H1 (cell line): ENCODE measurements at regions not wholly inside any gene's neighbourhood (a gene's known extent, or its start where the extent isn't known, plus 50 kb on each side); places are given as distances from the start of the nearest gene placed in this dataset.

Experiments used
- CTCF ChIA-PET: fragments of 300-600 bp; sonication (Branson Sonifier 250); formaldehyde crosslinking; loops from one replicate; lab custom pipeline; 2021; ENCODE audit not compliant: partially characterized antibody; lab: Charles Lee
- POLR2A ChIA-PET: fragments of 300-600 bp; sonication (Branson Sonifier 250); formaldehyde crosslinking; loops from one replicate; lab custom pipeline; 2021; ENCODE audit warnings: inconsistent platforms; ENCODE audit not compliant: partially characterized antibody; lab: Charles Lee
- DNase-seq, 2 experiments: peaks; one replicate each; pipeline versions ENCODE4 v3.0.0 to v3.0.0-alpha.2; 2010 to 2022; ENCODE audit warnings: low spot score in 2 of 2, low read depth in 1 of 2, mixed read lengths in 1 of 2
- FAIRE-seq: peaks from 2 replicates; lab custom pipeline; 2011; peaks lifted over from hg19 to GRCh38; lab: Jason Lieb, UNC
- H2AFZ ChIP-seq: 2 replicates; pipeline ENCODE4 v1.8.1; 2012; ENCODE audit warnings: low read length, inconsistent platforms
- H2AK5ac ChIP-seq: 2 replicates; pipeline ENCODE4 v1.6.1; 2013; ENCODE audit warnings: low read depth, low read length
- H2BK120ac ChIP-seq: replicated peaks from 2 replicates; pipeline ENCODE3; 2013; ENCODE audit warnings: low read depth, low read length, inconsistent platforms
- H2BK12ac ChIP-seq: 2 replicates; pipeline ENCODE4 v1.6.1; 2013; ENCODE audit warnings: low read depth, low read length
- H2BK15ac ChIP-seq: 2 replicates; pipeline ENCODE4 v1.6.1; 2013; ENCODE audit warnings: low read length
- H2BK20ac ChIP-seq: 2 replicates; pipeline ENCODE4 v1.6.1; 2013; ENCODE audit warnings: low read length
- H2BK5ac ChIP-seq: 2 replicates; pipeline ENCODE4 v1.6.1; 2013; ENCODE audit warnings: low read depth, low read length
- H3K14ac ChIP-seq: 2 replicates; pipeline ENCODE4 v1.6.1; 2013; ENCODE audit warnings: inconsistent platforms; ENCODE audit not compliant: insufficient read length
- H3K18ac ChIP-seq: 2 replicates; pipeline ENCODE4 v1.6.1; 2013; ENCODE audit warnings: low read length; ENCODE audit errors: extremely low read depth
- H3K23ac ChIP-seq: 2 replicates; pipeline ENCODE4 v1.6.1; 2013; ENCODE audit warnings: inconsistent platforms; ENCODE audit not compliant: insufficient read length
- H3K23me2 ChIP-seq: 2 replicates; pipeline ENCODE4 v1.6.1; 2013; ENCODE audit warnings: low read depth, low read length
- H3K27ac ChIP-seq: 2 replicates; pipeline ENCODE4 v1.6.1; 2011; ENCODE audit warnings: low read depth, low read length, inconsistent platforms
- H3K27me3 ChIP-seq, 4 experiments: replicated peaks in 1 of 4; 1 replicate in 1 of 4; 2 replicates in 3 of 4; pipeline versions ENCODE4 v1.6.1 to v1.8.1; 2011 to 2013; ENCODE audit warnings: low read length in 3 of 4, mild to moderate bottlenecking in 3 of 4, inconsistent platforms in 2 of 4, mixed read lengths in 2 of 4, moderate library complexity in 1 of 4; ENCODE audit not compliant: control insufficient read depth in 3 of 4, insufficient read depth in 3 of 4; ENCODE audit errors: extremely low read depth in 1 of 4
- H3K36me3 ChIP-seq, 4 experiments: 2 replicates each; pipeline versions ENCODE4 v1.6.1 to v1.8.1; 2011 to 2013; ENCODE audit warnings: mild to moderate bottlenecking in 4 of 4, low read length in 3 of 4, moderate library complexity in 2 of 4, control low read depth in 1 of 4, inconsistent platforms in 1 of 4; ENCODE audit not compliant: insufficient read depth in 4 of 4, control insufficient read depth in 2 of 4
- H3K4ac ChIP-seq: replicated peaks from 2 replicates; pipeline ENCODE3; 2013; ENCODE audit warnings: low read length, low read depth, mixed read lengths, inconsistent platforms; ENCODE audit not compliant: insufficient read length
- H3K4me1 ChIP-seq, 4 experiments: replicated peaks in 1 of 4; 1 replicate in 1 of 4; 2 replicates in 3 of 4; pipeline versions ENCODE4 v1.6.1 to v1.8.1; 2011 to 2013; ENCODE audit warnings: low read length in 3 of 4, inconsistent platforms in 2 of 4, mixed read lengths in 1 of 4; ENCODE audit not compliant: insufficient read depth in 4 of 4, control insufficient read depth in 3 of 4
- H3K4me2 ChIP-seq, 2 experiments: 2 replicates each; pipeline versions ENCODE4 v1.6.1 to v1.8.1; 2011 to 2013; ENCODE audit warnings: low read depth in 2 of 2, low read length in 2 of 2, control low read depth in 1 of 2, inconsistent platforms in 1 of 2, mild to moderate bottlenecking in 1 of 2; ENCODE audit not compliant: insufficient read depth in 1 of 2
- H3K4me3 ChIP-seq, 4 experiments: fragments of 200-600, 300-600 bp in 1 of 4; sonication (generic), shearing (Covaris generic), sonication (Bioruptor Twin) in 1 of 4; 2 replicates each; pipeline versions ENCODE4 v1.5.1 to v1.8.1; 2011 to 2016; ENCODE audit warnings: low read length in 4 of 4, low read depth in 3 of 4, control low read depth in 2 of 4, inconsistent platforms in 2 of 4, mild to moderate bottlenecking in 2 of 4, mixed read lengths in 1 of 4, moderate library complexity in 1 of 4; ENCODE audit not compliant: insufficient read depth in 2 of 4; ENCODE audit errors: extremely low read depth in 1 of 4
- H3K56ac ChIP-seq: replicated peaks from 2 replicates; pipeline ENCODE3; 2013; ENCODE audit warnings: low read depth, mild to moderate bottlenecking, mixed read lengths, low read length, inconsistent platforms; ENCODE audit not compliant: insufficient read length
- H3K79me1 ChIP-seq: 2 replicates; pipeline ENCODE4 v1.6.1; 2013; ENCODE audit warnings: low read depth, low read length, control low read depth
- H3K79me2 ChIP-seq, 2 experiments: 2 replicates each; pipeline versions ENCODE4 v1.6.1 to v1.8.1; 2012 to 2013; ENCODE audit warnings: low read length in 2 of 2, mild to moderate bottlenecking in 2 of 2, inconsistent platforms in 1 of 2; ENCODE audit not compliant: insufficient read depth in 2 of 2, control insufficient read depth in 1 of 2
- H3K9ac ChIP-seq, 4 experiments: replicated peaks in 1 of 4; 1 replicate in 1 of 4; 2 replicates in 3 of 4; pipeline versions ENCODE4 v1.6.1 to v1.8.1; 2011 to 2013; ENCODE audit warnings: low read depth in 3 of 4, low read length in 3 of 4, control low read depth in 2 of 4, mild to moderate bottlenecking in 2 of 4, moderate library complexity in 2 of 4, inconsistent platforms in 1 of 4; ENCODE audit errors: extremely low read depth in 1 of 4
- H3K9me3 ChIP-seq, 2 experiments: 2 replicates each; pipeline versions ENCODE4 v1.6.1 to v1.8.1; 2012 to 2013; ENCODE audit warnings: mild to moderate bottlenecking in 2 of 2, moderate library complexity in 2 of 2, control low read depth in 1 of 2, inconsistent platforms in 1 of 2, low read depth in 1 of 2, low read length in 1 of 2, mixed read lengths in 1 of 2; ENCODE audit not compliant: insufficient read depth in 2 of 2
- H4K20me1 ChIP-seq, 2 experiments: replicated peaks in 1 of 2; 2 replicates each; pipeline versions ENCODE3 to v1.8.1; 2011 to 2013; ENCODE audit warnings: inconsistent platforms in 2 of 2, low read length in 2 of 2, mild to moderate bottlenecking in 1 of 2; ENCODE audit not compliant: insufficient read depth in 2 of 2, control insufficient read depth in 1 of 2
- H4K5ac ChIP-seq: 2 replicates; pipeline ENCODE4 v1.6.1; 2013; ENCODE audit warnings: low read length, low read depth, mixed read lengths, inconsistent platforms; ENCODE audit not compliant: insufficient read length
- H4K8ac ChIP-seq: 2 replicates; pipeline ENCODE4 v1.8.0; 2013; ENCODE audit warnings: mild to moderate bottlenecking, moderate library complexity, low read length, inconsistent platforms; ENCODE audit not compliant: insufficient read depth; ENCODE audit errors: extremely low read depth
- H4K91ac ChIP-seq: replicated peaks from 2 replicates; pipeline ENCODE3; 2013; ENCODE audit warnings: low read length, mixed read lengths, inconsistent platforms; ENCODE audit not compliant: insufficient read length
- ATF2 ChIP-seq: IDR thresholded peaks from 2 replicates; pipeline ENCODE4 v1.6.1; 2012; ENCODE audit warnings: low read length, inconsistent platforms
- BCL11A ChIP-seq, 2 experiments: IDR thresholded peaks; one replicate each; pipeline ENCODE4 v1.6.1; 2011; ENCODE audit warnings: low read depth in 2 of 2, low read length in 2 of 2, mild to moderate bottlenecking in 2 of 2
- CEBPB ChIP-seq: IDR thresholded peaks from 2 replicates; pipeline ENCODE4 v1.6.1; 2012; ENCODE audit warnings: low read depth, low read length
- GTF2F1 ChIP-seq: IDR thresholded peaks from 2 replicates; pipeline ENCODE4 v1.6.1; 2012; ENCODE audit warnings: low read depth, low read length, improper control_type of control experiment, borderline replicate concordance
- JUN ChIP-seq: IDR thresholded peaks from 2 replicates; pipeline ENCODE4 v1.6.1; 2011; ENCODE audit warnings: low read depth, mild to moderate bottlenecking, improper control_type of control experiment, low read length
- JUND ChIP-seq: IDR thresholded peaks from 2 replicates; pipeline ENCODE4 v1.6.1; 2011; ENCODE audit warnings: mild to moderate bottlenecking, improper control_type of control experiment, low read length
- KDM1A ChIP-seq: fragments of 200-600, 300-600 bp; sonication (generic); IDR thresholded peaks from 2 replicates; pipeline ENCODE4 v1.7.1; 2016; ENCODE audit warnings: mild to moderate bottlenecking, low read length, borderline replicate concordance
- NANOG ChIP-seq: IDR thresholded peaks from 2 replicates; pipeline ENCODE4 v1.6.1; 2011; ENCODE audit warnings: low read length, low read depth, mild to moderate bottlenecking, inconsistent platforms; ENCODE audit not compliant: insufficient read depth, poor library complexity, severe bottlenecking
- RAD21 ChIP-seq, 2 experiments: IDR thresholded peaks in 1 of 2; conservative IDR thresholded peaks in 1 of 2; 2 replicates each; pipeline ENCODE4 v1.6.1; 2011; ENCODE audit warnings: low read depth in 2 of 2, low read length in 2 of 2, improper control_type of control experiment in 1 of 2, inconsistent platforms in 1 of 2, mild to moderate bottlenecking in 1 of 2, moderate library complexity in 1 of 2
- RFX5 ChIP-seq: IDR thresholded peaks from 2 replicates; pipeline ENCODE4 v1.6.1; 2011; ENCODE audit warnings: low read depth, low read length, improper control_type of control experiment, borderline replicate concordance
- SIN3A ChIP-seq, 2 experiments: IDR thresholded peaks in 1 of 2; conservative IDR thresholded peaks in 1 of 2; 2 replicates each; pipeline ENCODE4 v1.6.1; 2011 to 2012; ENCODE audit warnings: low read length in 2 of 2, improper control_type of control experiment in 1 of 2, low read depth in 1 of 2, mild to moderate bottlenecking in 1 of 2
- SP4 ChIP-seq: IDR thresholded peaks from 2 replicates; pipeline ENCODE4 v1.6.1; 2012; ENCODE audit warnings: low read length, inconsistent platforms
- SUZ12 ChIP-seq: fragments of 200-600 bp; sonication (generic); IDR thresholded peaks from 2 replicates; pipeline ENCODE4 v1.6.1; 2012; ENCODE audit warnings: mild to moderate bottlenecking, inconsistent platforms, low read length, moderate library complexity, mixed read lengths
- WGBS, 2 experiments: shearing (Covaris generic) in 1 of 2; methylation state at CpG; one replicate each; pipeline versions ENCODE4 v1.1.6 to v1.1.7; 2013 to 2015; ENCODE audit warnings: low lambda C conversion rate in 2 of 2, mixed read lengths in 2 of 2, inconsistent platforms in 1 of 2, low coverage in 1 of 2, missing lambda C conversion rate in 1 of 2; ENCODE audit not compliant: insufficient replicate concordance in 2 of 2, insufficient coverage in 1 of 2, insufficient read length in 1 of 2; ENCODE audit errors: extremely low coverage in 1 of 2, missing lambda C conversion rate in 1 of 2; 5-methylcytosine and 5-hydroxymethylcytosine counted together

- WGBS, 2 experiments: 100% methylated on average over 4 of the region's 4 CpGs; no CpG with 5 or more reads in 1 of the 2 experiments
- Histone ChIP-seq H2AK5ac (no peak overlapping the region), H3K9ac (no peak overlapping the region), H3K23me2 (no peaks in the 10 kb centered on the region), H3K14ac (no peak overlapping the region), H2BK120ac (no peak overlapping the region), H2BK20ac (no peak overlapping the region), H3K4me1 (no peaks in the 10 kb centered on the region), H3K4ac (no peak overlapping the region), H3K27me3 (no peaks in the 10 kb centered on the region), H3K4me2 (no peak overlapping the region), H3K9me3 (no peaks in the 10 kb centered on the region), H4K91ac (no peak overlapping the region), H3K23ac (no peak overlapping the region), H4K8ac (no peak overlapping the region), H2AFZ (no peak overlapping the region), H3K56ac (no peak overlapping the region), H3K79me1 (no peaks in the 10 kb centered on the region), H3K36me3 (no peaks in the 10 kb centered on the region), H4K5ac (no peak overlapping the region), H2BK5ac (no peak overlapping the region), H3K27ac (no peak overlapping the region), H2BK15ac (no peak overlapping the region), H4K20me1 (no peaks in the 10 kb centered on the region), H3K4me3 (no peak overlapping the region), H2BK12ac (no peak overlapping the region), H3K18ac (no peak overlapping the region), H3K79me2 (no peaks in the 10 kb centered on the region)
- POLR2A ChIA-PET: interaction anchor here (0.6 kb wide), 1 partner anchor 983 kb away, joined by 3 read pairs; no protein-coding TSS in a partner anchor
- no peak for FAIRE-seq
- DNase-seq: no peak
- CTCF ChIA-PET: no interaction called here
- TF ChIP-seq KDM1A (no peak), RAD21 (IDR thresholded peaks at IDR 0.05 in 1 of 2, conservative IDR thresholded peaks at IDR 0.05 in 1 of 2; ENCODE audit: low read depth in 2 of 2, low read length in 2 of 2) (no peak), BCL11A (IDR thresholded peaks at IDR 0.05; ENCODE audit: low read depth in 2 of 2, low read length in 2 of 2) (no peak), GTF2F1 (no peak), SIN3A (conservative IDR thresholded peaks at IDR 0.05 in 1 of 2, IDR thresholded peaks at IDR 0.05 in 1 of 2; ENCODE audit: low read depth in 1 of 2, low read length in 2 of 2) (no peak), SP4 (no peak), JUN (no peak), CEBPB (no peak), SUZ12 (no peak), NANOG (no peak), ATF2 (no peak), RFX5 (no peak), JUND (no peak)
Measured at GRCh38 chrX:65609237-65609636, 58.2 kb upstream of the MSN start.
